GM19328 (cell line): ENCODE measurements at regions not wholly inside any gene's neighbourhood (a gene's known extent, or its start where the extent isn't known, plus 50 kb on each side); places are given as distances from the start of the nearest gene placed in this dataset.

ENCODE experiments used
- ATAC-seq: cut with Tn5 transposase; IDR thresholded peaks from one replicate; pipeline ENCODE4 v1.9.1; 2021; ENCODE audit warnings: mild to moderate bottlenecking, moderate library complexity; ENCODE audit not compliant: unreplicated experiment

- ATAC-seq: no peak
Observed at GRCh38 chr18:27899893-27900292, 277.0 kb downstream of the CDH2 start.

GRCh38 chr18:27894746-27895145 is 282.2 kb downstream of the CDH2 start:
- ATAC-seq: no peak

- ATAC-seq: no peak
Observed at GRCh38 chr18:27887711-27888495, 289.0 kb downstream of the CDH2 start.

GRCh38 chr18:27887287-27887686 is 289.6 kb downstream of the CDH2 start:
- ATAC-seq: no peak

- ATAC-seq: no peak
Observed at GRCh38 chr18:27879540-27879939, 297.4 kb downstream of the CDH2 start.

- ATAC-seq: no peak
Observed at GRCh38 chr18:27871726-27872125, 305.2 kb downstream of the CDH2 start.

GRCh38 chr18:27869735-27870134 is 307.2 kb downstream of the CDH2 start:
- ATAC-seq: no peak

- no peak for ATAC-seq
Observed at GRCh38 chr18:27865431-27865830, 311.5 kb downstream of the CDH2 start.

GRCh38 chr18:27863780-27864430 is 313.0 kb downstream of the CDH2 start:
- no peak for ATAC-seq

GRCh38 chr18:27862041-27862682 is 314.8 kb downstream of the CDH2 start:
- no peak for ATAC-seq

- ATAC-seq: no peak
Observed at GRCh38 chr18:27861539-27861938, 315.4 kb downstream of the CDH2 start.

- ATAC-seq: no peak
Observed at GRCh38 chr18:27860701-27861107, 316.2 kb downstream of the CDH2 start.

GRCh38 chr18:27860011-27860410 is 316.9 kb downstream of the CDH2 start:
- no peak for ATAC-seq

- no peak for ATAC-seq
Observed at GRCh38 chr18:27856820-27857219, 320.1 kb downstream of the CDH2 start.

GRCh38 chr18:27855486-27855885 is 321.4 kb downstream of the CDH2 start:
- no peak for ATAC-seq

- no peak for ATAC-seq
Observed at GRCh38 chr18:27854631-27855030, 322.3 kb downstream of the CDH2 start.

GRCh38 chr18:27848336-27848735 is 328.6 kb downstream of the CDH2 start:
- ATAC-seq: no peak

- no peak for ATAC-seq
Observed at GRCh38 chr18:27847412-27847811, 329.5 kb downstream of the CDH2 start.

- ATAC-seq: no peak
Observed at GRCh38 chr18:27845897-27846296, 331.0 kb downstream of the CDH2 start.

- ATAC-seq: no peak
Observed at GRCh38 chr18:27843783-27844777, 332.9 kb downstream of the CDH2 start.

GRCh38 chr18:27839141-27839540 is 337.8 kb downstream of the CDH2 start:
- ATAC-seq: no peak
